Hypothalamus (tissue), 51 donors: ENCODE measurements at regions not wholly inside any gene's neighbourhood (a gene's known extent, or its start where the extent isn't known, plus 50 kb on each side); places are given as distances from the start of the nearest gene placed in this dataset.
A peak's percentile ranks its signal among the peaks of the same experiment; 100 is the strongest.
"Not testable (repeated sequence)": the region's sequence is repeated elsewhere in the genome, so short reads cannot be mapped to it uniquely, and the experiment has no call there.

Source experiments
- DNase-seq, 51 donors: peaks; one replicate each; lab custom pipeline; 2025; lab: John Stamatoyannopoulos, UW

GRCh38 chr1:217052626-217053025, 329.4 kb upstream of the ESRRG start:
- DNase-seq = no peak

GRCh38 chr1:217052196-217052595, 329.0 kb upstream of the ESRRG start:
- no peak for DNase-seq

GRCh38 chr1:217049721-217050120, 326.5 kb upstream of the ESRRG start:
- no peak for DNase-seq

- no peak for DNase-seq
Measured at GRCh38 chr1:217049081-217049480, 325.9 kb upstream of the ESRRG start.

- DNase-seq = no peak
Measured at GRCh38 chr1:217048104-217048707, 325.0 kb upstream of the ESRRG start.

GRCh38 chr1:217040711-217041455, 317.7 kb upstream of the ESRRG start:
- DNase-seq = no peak

- DNase-seq = no peak
Measured at GRCh38 chr1:217039926-217040325, 316.7 kb upstream of the ESRRG start.

GRCh38 chr1:217039139-217039538, 315.9 kb upstream of the ESRRG start:
- DNase-seq = not testable (repeated sequence)

GRCh38 chr1:217036757-217037156, 313.5 kb upstream of the ESRRG start:
- no peak for DNase-seq

GRCh38 chr1:217032715-217033367, 309.6 kb upstream of the ESRRG start:
- no peak for DNase-seq

- peak in 5 of 51 donors; percentile 3 to 24 (median 7) for DNase-seq
Measured at GRCh38 chr1:217029281-217030157, 306.3 kb upstream of the ESRRG start.

GRCh38 chr1:217027403-217028080, 304.3 kb upstream of the ESRRG start:
- DNase-seq = no peak

GRCh38 chr1:217026531-217026930, 303.3 kb upstream of the ESRRG start:
- DNase-seq = no peak

- no peak for DNase-seq
Measured at GRCh38 chr1:217025381-217025780, 302.2 kb upstream of the ESRRG start.

GRCh38 chr1:217024911-217025310, 301.7 kb upstream of the ESRRG start:
- DNase-seq = no peak

- no peak for DNase-seq
Measured at GRCh38 chr1:217021956-217022355, 298.7 kb upstream of the ESRRG start.

- DNase-seq = no peak
Measured at GRCh38 chr1:217021400-217021799, 298.2 kb upstream of the ESRRG start.

- DNase-seq = no peak
Measured at GRCh38 chr1:217019475-217019874, 296.2 kb upstream of the ESRRG start.

- DNase-seq = no peak
Measured at GRCh38 chr1:217018648-217019047, 295.4 kb upstream of the ESRRG start.

GRCh38 chr1:217017165-217017564, 293.9 kb upstream of the ESRRG start:
- no peak for DNase-seq
